Psoas muscle (tissue), 7 donors: ENCODE measurements at regions not wholly inside any gene's neighbourhood (a gene's known extent, or its start where the extent isn't known, plus 50 kb on each side); places are given as distances from the start of the nearest gene placed in this dataset.

Experiments
- ATAC-seq, 4 donors: fragments of 200-7000 bp; cut with Tn5 transposase; one replicate each; pipeline ENCODE4 v1.9.1; 2020; ENCODE audit warnings: moderate library complexity in 3 of 4, mild to moderate bottlenecking in 2 of 4
- DNase-seq, 2 donors: peaks; one replicate each; pipeline ENCODE4 v3.0.0-alpha.2; 2020
- H3K27ac ChIP-seq: fragments of 200-600 bp; one replicate; pipeline ENCODE4 v1.8.0; 2022
- H3K27me3 ChIP-seq, 3 donors: fragments of 200-600 bp in 1 of 3; one replicate each; pipeline versions ENCODE4 v1.6.1 to v1.8.0; 2013 to 2022; ENCODE audit warnings: low read length in 2 of 3, mild to moderate bottlenecking in 2 of 3, moderate library complexity in 1 of 3; ENCODE audit not compliant: insufficient read depth in 3 of 3
- H3K36me3 ChIP-seq, 2 donors: fragments of 200-600 bp in 1 of 2; one replicate each; pipeline versions ENCODE4 v1.6.1 to v1.8.0; 2013 to 2022; ENCODE audit warnings: low read depth in 1 of 2, mild to moderate bottlenecking in 1 of 2, moderate library complexity in 1 of 2; ENCODE audit not compliant: insufficient read depth in 1 of 2
- H3K4me1 ChIP-seq: fragments of 200-600 bp; one replicate; pipeline ENCODE4 v1.8.0; 2022
- H3K4me3 ChIP-seq: fragments of 200-600 bp; one replicate; pipeline ENCODE4 v1.8.0; 2022; ENCODE audit warnings: mild to moderate bottlenecking
- H3K9me3 ChIP-seq: fragments of 200-600 bp; one replicate; pipeline ENCODE4 v1.8.0; 2022
- WGBS, 3 donors: extraction: QIAGEN DNeasy Blood & Tissue Kit; methylation state at CpG; one replicate each; pipeline versions ENCODE4 v1.1.6 to v1.1.7; 2013; 5-methylcytosine and 5-hydroxymethylcytosine counted together
- intact Hi-C, 2 donors: fragments of 100-400 bp; cut with DNase I; formaldehyde crosslinking; loops; one replicate each; pipeline versions ENCODE4 v1.11.0 to v1.14.2; 2022
- TF ChIP-seq, protein P1 (sequence below): fragments of 200-600 bp; IDR thresholded peaks from one replicate; pipeline ENCODE4 v1.8.0; 2022; ENCODE audit warnings: antibody characterized with exemption
- donor health status: healthy with polysubstance abuse.
- donor health status: DM: no; HTN: no; CAD: no; lungs with moderate emphysema.
- donor health status: Bipolar disorder and iron deficiency.
- donor health status: healthy.
- donor health status: DM: yes; HTN: yes; CAD: no.
- donor health status: DM: no; HTN: no; CAD: no.
- donor health status: DM: yes; HTN: yes; CAD: no.

DNA sequence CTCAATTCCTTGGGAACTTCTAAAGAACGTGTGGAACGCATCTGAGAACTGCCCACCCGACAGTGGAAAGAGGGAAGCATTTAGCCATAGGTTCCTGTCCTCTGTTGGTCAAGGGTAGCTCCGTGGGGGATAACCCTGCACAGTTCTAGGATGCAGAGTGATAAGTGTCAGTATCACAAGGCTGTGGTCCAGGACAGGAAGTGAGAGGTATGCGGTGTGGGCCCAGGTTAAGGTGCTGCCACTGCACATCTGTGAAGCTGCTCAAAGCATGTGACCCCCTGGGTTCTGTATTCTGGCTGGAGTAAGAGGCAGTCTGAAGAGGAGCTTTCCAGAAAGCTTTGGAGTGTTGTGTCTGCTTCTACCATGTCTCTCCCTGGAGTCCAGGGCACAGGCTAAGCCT is 51.7 kb upstream of the HES1 start:
- intact Hi-C loops, result no loop called here
- no peaks in the 10 kb centered on the region for H3K9me3 ChIP-seq
- H3K27me3 ChIP-seq, result no peaks in the 10 kb centered on the region
- peaks cover 11% of the 10 kb centered on the region for H3K4me1 ChIP-seq
- TF ChIP-seq, protein P1, sequence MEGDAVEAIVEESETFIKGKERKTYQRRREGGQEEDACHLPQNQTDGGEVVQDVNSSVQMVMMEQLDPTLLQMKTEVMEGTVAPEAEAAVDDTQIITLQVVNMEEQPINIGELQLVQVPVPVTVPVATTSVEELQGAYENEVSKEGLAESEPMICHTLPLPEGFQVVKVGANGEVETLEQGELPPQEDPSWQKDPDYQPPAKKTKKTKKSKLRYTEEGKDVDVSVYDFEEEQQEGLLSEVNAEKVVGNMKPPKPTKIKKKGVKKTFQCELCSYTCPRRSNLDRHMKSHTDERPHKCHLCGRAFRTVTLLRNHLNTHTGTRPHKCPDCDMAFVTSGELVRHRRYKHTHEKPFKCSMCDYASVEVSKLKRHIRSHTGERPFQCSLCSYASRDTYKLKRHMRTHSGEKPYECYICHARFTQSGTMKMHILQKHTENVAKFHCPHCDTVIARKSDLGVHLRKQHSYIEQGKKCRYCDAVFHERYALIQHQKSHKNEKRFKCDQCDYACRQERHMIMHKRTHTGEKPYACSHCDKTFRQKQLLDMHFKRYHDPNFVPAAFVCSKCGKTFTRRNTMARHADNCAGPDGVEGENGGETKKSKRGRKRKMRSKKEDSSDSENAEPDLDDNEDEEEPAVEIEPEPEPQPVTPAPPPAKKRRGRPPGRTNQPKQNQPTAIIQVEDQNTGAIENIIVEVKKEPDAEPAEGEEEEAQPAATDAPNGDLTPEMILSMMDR, result no peak
- DNase-seq (no peak), ATAC-seq (no peak)
- H3K36me3 ChIP-seq, result no peaks in the 10 kb centered on the region
- no peak overlapping the region for H3K27ac ChIP-seq
- no peak overlapping the region for H3K4me3 ChIP-seq
- 88 to 90% (median 89%) methylated on average over 5 of the region's 5 CpGs for WGBS, 3 donors
